HG03354 (cell line): ENCODE measurements at regions not wholly inside any gene's neighbourhood (a gene's known extent, or its start where the extent isn't known, plus 50 kb on each side); places are given as distances from the start of the nearest gene placed in this dataset.

Source experiments
- ATAC-seq: cut with Tn5 transposase; IDR thresholded peaks from one replicate; pipeline ENCODE4 v1.9.1; 2021; ENCODE audit warnings: mild to moderate bottlenecking; ENCODE audit not compliant: unreplicated experiment, poor library complexity, severe bottlenecking

DNA sequence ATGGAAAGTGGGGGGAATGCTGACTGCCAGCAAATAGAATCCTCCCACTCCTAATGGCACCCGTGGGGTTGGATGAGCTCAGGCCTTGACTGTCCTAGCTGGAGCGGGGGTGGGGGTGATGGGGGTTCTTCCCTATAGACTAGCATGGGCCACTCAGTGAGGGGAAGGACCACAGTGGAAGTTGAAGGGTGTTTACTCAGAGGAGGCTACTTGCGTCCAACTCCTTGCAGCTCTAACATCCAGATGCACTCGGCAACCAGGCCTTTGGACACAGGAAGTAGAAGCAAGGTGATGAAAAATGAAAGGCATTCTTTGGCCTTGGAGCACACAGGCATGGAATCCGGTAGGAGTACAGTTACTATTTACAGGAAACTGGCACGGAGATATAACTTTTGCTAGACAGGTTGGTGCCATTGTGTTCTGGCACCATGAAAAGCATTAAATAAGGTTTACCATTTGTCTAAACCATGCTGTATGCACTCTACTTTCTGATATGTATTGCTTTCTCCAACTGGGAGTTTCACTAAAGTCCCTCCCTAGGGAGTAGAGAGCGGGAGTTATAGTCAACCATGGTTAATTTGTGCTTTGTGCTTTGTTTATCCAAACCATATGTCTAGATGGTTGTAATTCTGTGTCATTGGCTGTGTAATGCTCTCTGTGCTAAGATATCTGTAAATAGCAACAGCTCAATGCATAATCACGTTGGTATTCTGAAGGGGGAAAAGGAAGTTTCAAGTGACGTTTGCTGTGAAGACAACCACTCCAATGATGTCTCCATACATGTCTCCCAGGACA lies 125.3 kb downstream of the TSHZ3 start:
- ATAC-seq, result no peak

DNA sequence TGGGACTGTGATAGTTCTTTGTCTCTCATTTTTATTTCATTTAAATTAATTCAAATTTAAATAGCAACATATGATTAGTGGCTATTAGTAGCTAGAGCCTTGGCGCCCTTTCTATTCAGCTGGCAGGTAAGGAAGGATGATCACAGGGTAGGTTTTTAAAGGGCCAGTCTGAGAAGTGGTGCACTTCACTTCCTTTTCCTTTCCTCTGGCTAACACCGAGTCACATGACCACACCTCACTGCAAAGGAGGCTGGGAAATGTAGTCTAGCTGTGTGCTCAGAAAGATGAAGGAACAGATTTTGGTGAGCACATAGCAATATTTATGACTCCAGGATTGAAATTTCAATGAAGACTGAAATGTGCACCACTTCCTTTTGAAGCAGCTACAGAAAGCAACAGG lies 128.7 kb downstream of the TSHZ3 start:
- no peak for ATAC-seq

GRCh38 chr19:31214997-31215396 lies 134.2 kb downstream of the TSHZ3 start:
- no peak for ATAC-seq

DNA sequence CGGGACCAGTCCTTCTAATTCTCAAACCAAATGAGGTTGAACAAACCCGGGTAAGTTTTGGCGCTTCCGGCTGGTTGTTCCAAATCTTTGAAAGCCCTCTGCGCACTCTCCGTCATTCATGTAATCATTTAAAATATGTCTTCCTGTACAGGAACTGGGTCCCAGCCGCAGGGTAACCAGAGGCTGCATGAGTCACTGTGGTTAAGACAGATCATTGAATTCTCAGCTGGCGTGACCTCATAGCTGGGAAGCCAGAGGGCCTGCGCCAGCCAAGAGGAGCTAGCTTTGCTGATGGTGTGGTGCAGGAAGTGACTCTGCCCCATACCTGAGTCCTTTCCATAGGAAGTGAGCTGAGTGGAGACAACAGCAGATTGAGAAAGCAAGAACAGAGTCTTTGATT lies 135.2 kb downstream of the TSHZ3 start:
- peak; percentile 83 for ATAC-seq

DNA sequence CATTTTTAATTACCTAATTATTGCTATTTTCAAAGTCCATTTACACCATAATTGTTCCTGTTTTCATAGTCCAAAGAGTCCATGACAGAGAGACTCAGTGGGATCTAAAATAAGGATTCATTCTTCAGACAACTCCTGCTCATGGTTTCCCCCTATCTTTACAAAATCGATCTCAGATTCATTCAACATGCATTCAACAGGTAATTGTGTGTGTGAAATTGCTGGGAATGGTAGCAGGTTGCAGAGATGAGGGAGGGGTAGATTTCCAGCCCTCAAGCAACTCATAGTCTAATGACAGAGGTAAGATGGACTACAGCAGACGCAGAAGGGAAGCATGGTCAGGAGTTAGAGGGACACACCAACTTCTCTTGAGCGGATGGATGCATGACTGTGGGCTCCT lies 138.1 kb downstream of the TSHZ3 start:
- ATAC-seq, result no peak

DNA sequence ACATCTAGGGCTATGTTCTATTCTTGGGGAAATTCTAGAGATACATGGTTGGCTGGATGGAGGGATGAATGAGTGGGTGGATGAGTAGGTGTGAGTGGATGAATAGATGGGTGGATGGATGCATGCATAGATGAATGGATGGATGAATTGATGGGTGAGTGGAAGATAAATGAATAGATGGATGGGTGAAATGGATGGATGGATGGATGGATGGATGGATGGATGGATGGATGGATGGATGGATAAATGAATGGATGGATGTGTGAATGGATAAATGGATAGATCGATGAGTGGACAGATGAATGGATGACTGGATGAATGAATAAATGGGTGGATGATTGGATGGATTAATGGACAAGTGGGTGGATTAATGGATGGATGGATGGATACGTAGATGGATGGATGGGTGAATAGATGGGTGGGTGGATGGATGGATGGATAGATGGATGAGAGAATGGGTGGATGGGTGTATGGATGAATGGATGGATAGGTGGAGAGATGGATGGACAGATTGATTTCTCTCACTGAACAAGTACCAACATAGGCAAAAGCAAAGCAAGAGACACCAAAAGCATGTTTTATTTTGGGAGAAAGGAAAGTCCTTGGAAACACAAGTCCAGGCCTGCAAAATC lies 143.2 kb downstream of the TSHZ3 start:
- no peak for ATAC-seq

DNA sequence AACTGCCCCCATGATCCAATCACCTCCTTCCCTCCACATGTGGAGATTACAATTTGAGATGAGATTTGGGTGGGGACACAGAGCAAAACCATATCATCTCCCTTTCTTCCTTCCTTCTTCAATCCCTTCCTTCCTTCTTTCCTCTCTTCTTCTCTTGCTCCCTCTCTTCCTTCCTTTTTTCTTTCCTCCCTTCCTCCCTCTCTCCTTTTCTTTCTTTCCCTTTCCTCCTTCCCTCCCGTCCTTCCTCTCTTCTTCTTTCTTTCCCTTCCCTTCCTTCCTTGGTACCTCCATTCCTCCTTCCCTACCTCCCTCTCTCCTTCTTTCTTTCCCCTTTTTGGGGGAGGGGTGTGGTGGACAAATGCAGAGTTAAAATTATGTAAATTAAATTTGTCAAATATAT lies 145.1 kb downstream of the TSHZ3 start:
- ATAC-seq, result no peak

DNA sequence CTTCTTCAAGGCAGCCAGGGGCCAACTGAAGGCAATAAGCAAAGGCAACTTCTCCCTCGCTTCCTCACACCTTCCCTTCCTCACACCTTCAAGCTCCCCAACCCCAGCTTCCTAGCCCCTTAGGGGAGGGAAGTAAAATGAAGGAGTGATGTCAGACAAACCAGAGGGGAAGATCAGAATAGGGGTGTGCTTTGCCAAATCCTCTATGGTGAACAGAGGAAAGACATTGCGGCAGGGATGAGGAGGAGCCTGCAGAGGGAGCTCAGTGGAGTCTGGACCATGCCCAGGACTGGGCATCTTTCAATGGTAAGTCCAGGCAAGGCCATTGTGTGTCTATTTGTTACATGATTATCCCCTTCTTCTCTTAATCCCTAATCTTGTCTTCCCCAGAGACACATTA lies 164.0 kb downstream of the TSHZ3 start:
- ATAC-seq, result no peak

DNA sequence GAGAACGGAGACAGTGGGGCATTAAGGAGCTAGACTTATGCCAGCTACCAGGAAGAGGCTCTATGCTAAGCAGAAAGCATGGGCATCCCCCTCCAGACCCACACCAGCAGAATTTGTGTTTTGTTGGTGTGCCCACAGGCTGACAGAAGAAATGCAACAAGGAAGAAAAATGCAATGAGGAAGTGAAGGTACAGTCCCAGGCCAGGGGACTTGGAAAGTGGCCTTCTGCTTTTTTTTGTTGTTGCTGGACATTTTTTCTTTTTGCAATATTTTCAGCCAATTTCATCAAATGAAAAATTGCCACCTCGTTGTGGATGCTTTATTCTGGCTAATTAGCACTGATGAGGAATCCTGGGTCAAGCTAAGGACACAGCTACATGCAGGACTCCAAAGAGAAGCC lies 167.7 kb downstream of the TSHZ3 start:
- ATAC-seq, result no peak

DNA sequence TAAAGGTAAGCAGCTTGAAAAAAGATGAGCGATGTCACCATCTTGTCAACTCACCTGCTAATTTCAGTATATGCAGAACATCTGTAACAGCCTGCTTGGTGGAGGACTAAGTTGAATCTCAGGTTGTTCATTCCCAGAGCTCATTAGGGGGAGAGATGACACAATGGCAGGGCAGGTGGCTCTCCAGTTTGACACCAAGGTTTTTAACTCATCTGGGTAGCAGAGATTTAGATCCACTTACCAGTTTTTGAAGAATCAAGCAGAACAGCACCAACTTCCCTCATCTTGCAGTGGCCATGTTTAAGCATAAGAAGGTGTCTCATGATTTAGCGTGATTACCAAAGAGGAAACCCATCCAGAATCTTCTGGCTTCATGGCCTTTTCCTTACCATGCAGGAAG lies 168.3 kb downstream of the TSHZ3 start:
- no peak for ATAC-seq

DNA sequence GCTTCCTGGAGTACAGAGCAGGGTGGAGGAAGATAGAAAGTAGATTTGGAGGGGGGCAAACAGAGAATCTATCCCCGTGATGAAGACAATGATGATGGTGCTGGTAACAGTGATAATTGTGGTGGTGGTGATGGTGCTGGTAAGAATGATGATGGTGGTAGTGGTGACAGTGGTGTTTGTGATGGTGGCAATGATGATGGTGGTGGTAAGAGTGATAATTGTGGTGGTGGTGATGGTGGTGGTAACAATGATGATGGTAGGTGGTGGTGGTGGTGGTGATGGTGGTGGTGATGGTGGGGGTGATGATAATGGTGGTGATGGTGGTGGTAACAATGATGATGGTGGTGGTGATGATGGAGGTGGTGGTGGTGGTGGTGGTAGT lies 169.8 kb downstream of the TSHZ3 start:
- no peak for ATAC-seq

DNA sequence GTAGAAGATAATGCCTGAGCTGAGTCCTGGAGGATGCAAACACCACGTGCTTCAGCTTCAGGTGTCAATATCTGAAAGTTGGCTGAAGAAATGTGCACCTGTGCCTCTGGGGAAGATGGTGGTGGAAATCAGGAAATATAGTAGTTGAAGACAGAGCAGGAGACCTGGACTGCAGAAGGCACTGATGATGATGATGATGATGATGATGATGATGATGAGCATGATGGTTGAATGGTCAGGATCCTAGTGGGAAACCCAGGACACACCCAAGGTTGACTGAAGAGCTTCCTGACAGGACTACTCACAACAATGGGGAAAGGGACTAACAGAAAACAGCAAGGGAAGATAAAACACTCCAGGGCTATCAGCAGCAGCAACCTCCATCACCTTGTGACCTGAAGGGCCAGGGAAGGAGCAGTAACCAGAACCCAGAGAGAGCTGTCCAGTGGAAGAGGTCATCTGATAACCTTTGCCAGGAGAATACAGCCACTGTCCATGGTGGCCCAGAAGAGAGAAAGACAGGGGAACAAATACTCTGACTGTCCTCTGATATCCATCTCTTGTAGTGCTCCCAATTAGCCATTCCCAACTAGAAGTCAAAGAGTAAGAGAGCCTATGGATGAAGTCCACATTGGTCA lies 170.3 kb downstream of the TSHZ3 start:
- ATAC-seq, result no peak

DNA sequence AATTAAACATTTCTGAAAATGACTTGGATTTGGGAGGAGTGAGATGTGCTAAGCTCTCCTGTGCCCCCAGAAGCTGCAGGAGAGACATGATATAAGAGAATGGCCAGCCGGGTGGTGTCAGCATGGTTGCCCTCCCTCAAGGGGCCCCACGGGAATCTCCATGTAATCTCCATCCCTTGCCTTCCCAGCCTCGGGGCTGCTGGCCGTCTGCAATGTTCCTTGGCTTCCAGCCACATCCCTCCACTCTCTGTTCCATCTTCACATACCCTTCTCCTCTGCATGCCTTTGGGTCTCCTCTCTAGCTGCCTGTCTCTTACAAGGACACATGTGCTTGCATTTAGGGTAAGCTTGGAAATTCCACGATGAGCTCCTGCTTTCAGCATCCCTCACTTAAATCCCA lies 172.0 kb downstream of the TSHZ3 start:
- ATAC-seq, result no peak

GRCh38 chr19:31175564-31176348 lies 173.5 kb downstream of the TSHZ3 start:
- no peak for ATAC-seq

- no peak for ATAC-seq
Measured at GRCh38 chr19:31174948-31175347, 174.3 kb downstream of the TSHZ3 start.

DNA sequence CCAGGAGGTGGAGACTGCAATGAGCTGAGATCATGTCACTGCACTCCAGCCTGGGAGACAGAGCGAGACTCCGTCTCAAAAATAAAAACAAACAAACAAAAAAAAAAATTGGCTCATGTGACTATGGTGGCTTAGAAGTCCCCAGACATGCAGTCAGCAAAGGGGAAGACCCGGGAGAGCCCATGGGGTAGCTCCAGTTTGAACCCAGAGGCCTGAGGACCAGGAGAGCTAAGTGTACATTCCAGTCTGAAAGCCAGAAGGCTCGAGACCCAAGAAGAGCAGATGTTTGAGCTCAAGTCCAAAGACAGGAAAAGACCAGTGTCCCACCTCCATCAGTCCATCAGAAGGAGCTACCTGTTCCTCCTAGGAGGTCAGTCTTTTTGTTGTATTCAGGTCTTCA lies 175.2 kb downstream of the TSHZ3 start:
- no peak for ATAC-seq

DNA sequence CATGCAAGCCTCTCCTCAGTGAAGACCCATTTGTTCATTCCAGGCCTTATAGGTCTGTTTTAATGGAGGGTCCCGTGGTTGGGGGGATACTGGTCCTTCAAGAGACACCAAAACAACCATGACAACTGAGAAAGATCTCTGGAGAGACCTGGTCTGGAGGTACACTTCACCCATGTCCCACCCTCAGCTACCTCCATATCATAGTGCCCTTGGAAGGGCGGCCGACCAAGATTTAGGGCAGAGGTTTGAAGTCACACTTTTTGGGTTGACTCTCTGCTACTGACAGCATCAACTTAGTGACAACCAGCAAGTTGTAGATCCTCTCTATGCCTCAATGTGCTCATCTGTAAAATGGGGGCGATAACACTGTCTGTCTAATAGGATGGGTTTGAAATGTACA lies 177.3 kb downstream of the TSHZ3 start:
- no peak for ATAC-seq

GRCh38 chr19:31170046-31170445 lies 179.2 kb downstream of the TSHZ3 start:
- ATAC-seq, result no peak

- ATAC-seq, result no peak
Measured at GRCh38 chr19:31168106-31168625, 181.1 kb downstream of the TSHZ3 start.

DNA sequence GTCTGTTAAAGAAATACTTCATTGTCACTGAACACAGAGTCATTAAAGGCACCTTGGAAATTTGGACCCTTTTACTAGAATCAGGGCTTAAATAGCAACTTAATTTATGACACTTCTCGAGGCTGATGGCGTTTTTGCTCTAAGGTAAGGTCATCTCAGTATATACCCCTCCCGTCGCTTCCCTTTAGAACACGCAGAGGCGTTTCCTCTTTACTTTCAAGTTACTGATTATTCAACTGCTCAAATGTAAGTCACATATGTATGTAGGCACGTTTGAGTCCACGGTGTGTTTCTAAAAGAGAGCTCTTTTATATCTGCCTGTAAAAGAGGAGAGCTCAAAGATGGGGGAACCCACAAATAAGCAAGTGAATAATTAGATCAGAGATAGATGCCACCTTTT lies 181.5 kb downstream of the TSHZ3 start:
- no peak for ATAC-seq
